GM12878 (cell line): ENCODE measurements at regions not wholly inside any gene's neighbourhood (a gene's known extent, or its start where the extent isn't known, plus 50 kb on each side); places are given as distances from the start of the nearest gene placed in this dataset.

Experiments
- ATAC-seq: fragments of 200-7000 bp; cut with Tn5 transposase; 3 replicates; pipeline ENCODE4 v1.9.1; 2020; ENCODE audit warnings: mild to moderate bottlenecking, moderate library complexity
- BruUV-seq: library from RNA; stranded (reverse); fragments of 400-500 nt; replicated peaks from 2 replicates; lab custom pipeline; 2021; lab: Mats Ljungman, UMichigan
- CTCF ChIA-PET: fragments of 300-600 bp; sonication (Branson Sonifier 250); formaldehyde crosslinking; extraction: SDS; loops from one replicate; lab custom pipeline; 2021; ENCODE audit warnings: inconsistent platforms; lab: Yijun Ruan, JAX
- POLR2A ChIA-PET: fragments of 350-600 bp; formaldehyde crosslinking; extraction: SDS; loops from one replicate; lab custom pipeline; 2021; ENCODE audit warnings: inconsistent platforms; lab: Charles Lee
- RAD21 ChIA-PET: fragments of 300-600 bp; sonication (Branson Sonifier 250); formaldehyde crosslinking; loops from one replicate; lab custom pipeline; 2023; ENCODE audit warnings: antibody characterized with exemption; ENCODE audit not compliant: unreplicated experiment; lab: Charles Lee
- SMC1A ChIA-PET: fragments of 300-600 bp; sonication (Branson Sonifier 250); formaldehyde crosslinking; loops from one replicate; lab custom pipeline; 2023; ENCODE audit not compliant: unreplicated experiment, uncharacterized antibody; lab: Charles Lee
- DNase-seq: peaks from one replicate; pipeline ENCODE4 v3.0.0-alpha.2; 2011; ENCODE audit warnings: low read depth, low spot score
- FAIRE-seq: peaks from 3 replicates; lab custom pipeline; 2011; peaks lifted over from hg19 to GRCh38; lab: Jason Lieb, UNC
- H2AFZ ChIP-seq: 2 replicates; pipeline ENCODE4 v1.6.0; 2011; ENCODE audit warnings: low read depth, low read length, control low read depth; ENCODE audit not compliant: control insufficient read depth
- H3K27ac ChIP-seq: 2 replicates; pipeline ENCODE4 v1.5.1; 2011; ENCODE audit warnings: control low read depth; ENCODE audit not compliant: control insufficient read depth, insufficient read depth
- H3K27me3 ChIP-seq, 2 experiments: replicated peaks in 1 of 2; 2 replicates each; pipeline versions ENCODE4 v1.6.0 to v1.6.1; 2011; ENCODE audit warnings: low read length in 1 of 2; ENCODE audit not compliant: control insufficient read depth in 2 of 2, insufficient read depth in 2 of 2
- H3K36me3 ChIP-seq, 2 experiments: 2 replicates each; pipeline ENCODE4 v1.5.1; 2011; ENCODE audit warnings: low read length in 1 of 2; ENCODE audit not compliant: control insufficient read depth in 2 of 2, insufficient read depth in 2 of 2
- H3K4me1 ChIP-seq: 2 replicates; pipeline ENCODE4 v1.6.1; 2011; ENCODE audit warnings: mild to moderate bottlenecking, low read length, moderate library complexity, mixed read lengths; ENCODE audit not compliant: control insufficient read depth, insufficient read depth
- H3K4me2 ChIP-seq: 2 replicates; pipeline ENCODE4 v1.6.0; 2011; ENCODE audit warnings: control low read depth; ENCODE audit not compliant: control insufficient read depth, insufficient read depth
- H3K4me3 ChIP-seq: fragments of 200-600 bp; sonication (generic); 2 replicates; pipeline ENCODE4 v1.5.1; 2016
- H3K79me2 ChIP-seq: 2 replicates; pipeline ENCODE4 v1.6.0; 2011; ENCODE audit warnings: low read length; ENCODE audit not compliant: control insufficient read depth, insufficient read depth
- H3K9ac ChIP-seq: 2 replicates; pipeline ENCODE4 v1.8.0; 2011; ENCODE audit warnings: low read length, control low read depth, mixed read lengths; ENCODE audit not compliant: control insufficient read depth, insufficient read depth
- H3K9me3 ChIP-seq: replicated peaks from 3 replicates; pipeline ENCODE4 v1.5.1; 2011; ENCODE audit warnings: mild to moderate bottlenecking, low read length; ENCODE audit not compliant: control insufficient read depth, insufficient read depth
- H4K20me1 ChIP-seq: 2 replicates; pipeline ENCODE4 v1.6.0; 2011; ENCODE audit not compliant: control insufficient read depth, insufficient read depth
- CBX3 ChIP-seq: fragments of 200-600 bp; sonication (generic); IDR thresholded peaks from 2 replicates; pipeline ENCODE4 v1.6.1; 2016; ENCODE audit warnings: low read depth, borderline replicate concordance
- EED ChIP-seq: sonication (generic); IDR thresholded peaks from 2 replicates; pipeline ENCODE4 v1.6.1; 2016; ENCODE audit warnings: antibody characterized with exemption, low read depth
- HCFC1 ChIP-seq: fragments of 150-350 bp; IDR thresholded peaks from 2 replicates; pipeline ENCODE4 v1.6.1; 2014; ENCODE audit warnings: low read length
- IKZF1 ChIP-seq: fragments of 450-650 bp; conservative IDR thresholded peaks from 2 replicates; pipeline ENCODE4 v1.6.1; 2017; ENCODE audit warnings: antibody characterized with exemption, mild to moderate bottlenecking
- KDM1A ChIP-seq: fragments of 200-600 bp; sonication (generic); IDR thresholded peaks from 2 replicates; pipeline ENCODE4 v1.6.1; 2016; ENCODE audit warnings: borderline replicate concordance
- LARP7 ChIP-seq: fragments of 450-650 bp; IDR thresholded peaks from 2 replicates; pipeline ENCODE4 v1.6.1; 2017; ENCODE audit warnings: mild to moderate bottlenecking
- MEF2B ChIP-seq: fragments of 450-650 bp; IDR thresholded peaks from 2 replicates; pipeline ENCODE4 v1.6.1; 2018; ENCODE audit warnings: mild to moderate bottlenecking, moderate library complexity; ENCODE audit not compliant: partially characterized antibody, poor library complexity, severe bottlenecking
- PAX5 ChIP-seq: IDR thresholded peaks from 2 replicates; pipeline ENCODE4 v1.6.1; 2011; ENCODE audit warnings: low read depth, low read length, borderline replicate concordance
- SUZ12 ChIP-seq: fragments of 200-600 bp; sonication (generic); IDR thresholded peaks from one replicate; pipeline ENCODE4 v1.6.1; 2018; ENCODE audit warnings: antibody characterized with exemption, mild to moderate bottlenecking; ENCODE audit not compliant: unreplicated experiment
- ZNF24 ChIP-seq: fragments of 450-650 bp; IDR thresholded peaks from 2 replicates; pipeline ENCODE4 v1.6.1; 2017; ENCODE audit warnings: antibody characterized with exemption, mild to moderate bottlenecking
- ZNF384 ChIP-seq: IDR thresholded peaks from 2 replicates; pipeline ENCODE4 v1.6.1; 2012; ENCODE audit warnings: low read depth, mild to moderate bottlenecking, low read length, improper control_type of control experiment, borderline replicate concordance
- WGBS: methylation state at CpG from one replicate; pipeline ENCODE4 v1.1.6; 2016; ENCODE audit warnings: low lambda C conversion rate; ENCODE audit not compliant: insufficient replicate concordance, insufficient coverage; ENCODE audit errors: missing lambda C conversion rate; 5-methylcytosine and 5-hydroxymethylcytosine counted together
- in situ Hi-C: fragments of 300-500 bp; cut with MboI; formaldehyde crosslinking; loops from 9 replicates; pipeline ENCODE4 v1.14.3; 2018; ENCODE audit warnings: mixed read lengths
- intact Hi-C: fragments of 100-400 bp; cut with micrococcal nuclease; formaldehyde crosslinking; loops from one replicate; pipeline ENCODE4 v1.14.2; 2022; ENCODE audit not compliant: unreplicated experiment
- TF ChIP-seq, protein P1 (sequence below): fragments of 450-650 bp; IDR thresholded peaks from 2 replicates; pipeline ENCODE4 v1.6.1; 2017; ENCODE audit warnings: mild to moderate bottlenecking, moderate library complexity

DNA sequence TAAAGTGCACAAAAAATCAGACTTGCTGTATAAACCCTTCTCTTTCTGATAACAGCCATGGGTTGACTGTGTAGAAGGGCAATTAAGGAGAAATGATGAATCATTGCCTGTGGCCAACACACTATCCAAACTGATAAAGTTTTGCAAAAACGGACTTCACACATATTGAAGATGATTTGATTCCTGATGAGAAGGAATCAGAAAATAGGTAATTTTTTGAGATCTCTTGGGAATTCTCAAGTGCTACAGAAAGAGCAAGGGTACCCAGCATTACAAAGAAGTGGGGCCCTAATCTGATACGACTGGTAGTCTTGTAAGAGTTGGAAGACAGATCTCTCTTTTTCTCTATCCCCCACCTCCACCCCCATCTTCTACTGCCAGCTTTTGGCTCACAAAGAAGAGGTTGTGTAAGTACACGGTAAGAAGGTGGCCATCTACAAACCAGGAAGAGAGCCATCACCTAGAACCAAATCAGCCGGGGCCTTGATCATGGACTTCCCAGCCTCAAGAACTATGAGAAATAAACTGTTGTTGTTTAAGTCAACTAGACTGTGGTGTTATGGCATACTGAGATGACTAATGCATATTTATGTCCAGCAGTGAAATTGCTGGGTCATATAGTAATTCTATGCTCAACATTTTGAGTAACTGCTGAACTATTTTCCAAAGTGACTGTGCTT is 254.7 kb downstream of the EDEM1 start:
- intact Hi-C loops: no loop called here
- Histone ChIP-seq H3K9ac (no peak overlapping the region), H3K27me3 (no peaks in the 10 kb centered on the region), H4K20me1 (no peaks in the 10 kb centered on the region), H3K4me1 (no peaks in the 10 kb centered on the region), H3K4me3 (no peak overlapping the region), H2AFZ (no peak overlapping the region), H3K36me3 (no peaks in the 10 kb centered on the region), H3K27ac (no peak overlapping the region), H3K79me2 (no peaks in the 10 kb centered on the region)
- ChIA-PET POLR2A (no interaction called here), RAD21 (no interaction called here), SMC1A (no interaction called here), CTCF (no interaction called here)
- BruUV-seq: no TSS peak
- in situ Hi-C loops: no loop called here
- DNase-seq (no peak), ATAC-seq (no peak), FAIRE-seq (no peak)
- WGBS: 94% methylated on average over 4 of the region's 4 CpGs
- no peak for TF ChIP-seq ZNF384
- TF ChIP-seq, all 136 proteins: peak for 0
- H3K9me3 ChIP-seq: no peaks in the 10 kb centered on the region
- H3K4me2 ChIP-seq: no peak overlapping the region

DNA sequence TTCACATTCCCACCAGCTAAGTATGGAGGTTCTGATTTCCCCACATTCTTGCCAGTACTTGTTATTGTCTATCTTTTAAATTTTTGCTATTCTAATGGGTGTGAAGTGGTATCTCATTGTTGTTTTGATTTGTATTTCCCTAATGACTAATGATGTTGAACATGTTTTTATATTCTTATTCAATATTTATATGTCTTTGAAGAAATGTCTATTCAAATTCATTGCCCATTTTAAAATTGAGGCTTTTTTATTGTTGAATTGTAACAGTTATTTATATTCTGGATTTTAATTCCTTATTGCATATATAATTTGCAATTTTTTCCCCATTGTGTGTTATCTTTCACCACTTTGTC is 255.3 kb downstream of the EDEM1 start:
- ATAC-seq (no peak), FAIRE-seq (no peak), DNase-seq (no peak)
- ChIA-PET RAD21 (no interaction called here), CTCF (no interaction called here), SMC1A (no interaction called here), POLR2A (no interaction called here)
- Histone ChIP-seq H3K9me3 (no peaks in the 10 kb centered on the region), H3K27me3 (no peaks in the 10 kb centered on the region), H3K4me2 (no peak overlapping the region), H3K4me1 (no peaks in the 10 kb centered on the region), H3K36me3 (no peaks in the 10 kb centered on the region), H3K79me2 (no peaks in the 10 kb centered on the region), H3K27ac (no peak overlapping the region), H2AFZ (no peak overlapping the region), H3K9ac (no peak overlapping the region), H3K4me3 (no peak overlapping the region), H4K20me1 (no peaks in the 10 kb centered on the region)
- intact Hi-C loops (no loop called here), in situ Hi-C loops (no loop called here)
- no TSS peak for BruUV-seq
- TF ChIP-seq, protein P1, sequence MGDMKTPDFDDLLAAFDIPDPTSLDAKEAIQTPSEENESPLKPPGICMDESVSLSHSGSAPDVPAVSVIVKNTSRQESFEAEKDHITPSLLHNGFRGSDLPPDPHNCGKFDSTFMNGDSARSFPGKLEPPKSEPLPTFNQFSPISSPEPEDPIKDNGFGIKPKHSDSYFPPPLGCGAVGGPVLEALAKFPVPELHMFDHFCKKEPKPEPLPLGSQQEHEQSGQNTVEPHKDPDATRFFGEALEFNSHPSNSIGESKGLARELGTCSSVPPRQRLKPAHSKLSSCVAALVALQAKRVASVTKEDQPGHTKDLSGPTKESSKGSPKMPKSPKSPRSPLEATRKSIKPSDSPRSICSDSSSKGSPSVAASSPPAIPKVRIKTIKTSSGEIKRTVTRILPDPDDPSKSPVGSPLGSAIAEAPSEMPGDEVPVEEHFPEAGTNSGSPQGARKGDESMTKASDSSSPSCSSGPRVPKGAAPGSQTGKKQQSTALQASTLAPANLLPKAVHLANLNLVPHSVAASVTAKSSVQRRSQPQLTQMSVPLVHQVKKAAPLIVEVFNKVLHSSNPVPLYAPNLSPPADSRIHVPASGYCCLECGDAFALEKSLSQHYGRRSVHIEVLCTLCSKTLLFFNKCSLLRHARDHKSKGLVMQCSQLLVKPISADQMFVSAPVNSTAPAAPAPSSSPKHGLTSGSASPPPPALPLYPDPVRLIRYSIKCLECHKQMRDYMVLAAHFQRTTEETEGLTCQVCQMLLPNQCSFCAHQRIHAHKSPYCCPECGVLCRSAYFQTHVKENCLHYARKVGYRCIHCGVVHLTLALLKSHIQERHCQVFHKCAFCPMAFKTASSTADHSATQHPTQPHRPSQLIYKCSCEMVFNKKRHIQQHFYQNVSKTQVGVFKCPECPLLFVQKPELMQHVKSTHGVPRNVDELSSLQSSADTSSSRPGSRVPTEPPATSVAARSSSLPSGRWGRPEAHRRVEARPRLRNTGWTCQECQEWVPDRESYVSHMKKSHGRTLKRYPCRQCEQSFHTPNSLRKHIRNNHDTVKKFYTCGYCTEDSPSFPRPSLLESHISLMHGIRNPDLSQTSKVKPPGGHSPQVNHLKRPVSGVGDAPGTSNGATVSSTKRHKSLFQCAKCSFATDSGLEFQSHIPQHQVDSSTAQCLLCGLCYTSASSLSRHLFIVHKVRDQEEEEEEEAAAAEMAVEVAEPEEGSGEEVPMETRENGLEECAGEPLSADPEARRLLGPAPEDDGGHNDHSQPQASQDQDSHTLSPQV: no peak
- no peak for TF ChIP-seq EED
- TF ChIP-seq PAX5: no peak
- no peak for TF ChIP-seq KDM1A
- TF ChIP-seq SUZ12: no peak
- TF ChIP-seq LARP7: no peak
- no peak for TF ChIP-seq CBX3
- TF ChIP-seq IKZF1: no peak
- no peak for TF ChIP-seq ZNF24
- no peak for TF ChIP-seq MEF2B
- no peak for TF ChIP-seq HCFC1
